ENCODE measurements at regions not wholly inside any gene's neighbourhood (a gene's known extent, or its start where the extent isn't known, plus 50 kb on each side); places are given as distances from the start of the nearest gene placed in this dataset.
A peak's percentile ranks its signal among the peaks of the same experiment; 100 is the strongest.

DNA sequence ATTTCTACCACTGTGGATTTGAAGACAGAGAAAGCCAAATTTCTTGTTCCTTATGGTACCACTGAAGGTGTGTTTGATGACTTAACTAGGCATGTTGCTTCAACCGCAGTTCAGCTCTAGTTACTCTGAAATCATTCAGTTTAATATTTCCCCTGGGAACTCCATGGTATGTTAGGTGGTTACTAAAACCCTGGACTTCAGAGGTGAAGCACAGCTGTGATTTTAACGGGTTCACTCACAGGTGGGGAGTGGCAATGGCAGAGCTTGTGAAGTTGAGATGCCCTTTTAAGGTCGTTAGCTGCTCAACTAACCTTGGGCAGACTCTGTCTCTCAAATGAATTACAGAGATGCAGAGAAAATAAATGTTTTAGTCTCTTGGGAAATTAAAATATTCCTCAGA is 163.6 kb upstream of the PHYHIPL start:
- H3K4me1 ChIP-seq = peaks cover 6% of the 10 kb centered on the region
- H3K27ac ChIP-seq = no peak overlapping the region
- no peak for DNase-seq (ENCODE audit: extremely low spot score in 2 of 2)
- H3K27me3 ChIP-seq = no peaks in the 10 kb centered on the region
- TF ChIP-seq POLR2AphosphoS5 (IDR thresholded peaks at IDR 0.05; ENCODE audit: insufficient read depth in 1 of 2, low read depth in 1 of 2) (no peak), POLR2A (IDR thresholded peaks at IDR 0.05) (no peak)
- TF ChIP-seq, protein P1, sequence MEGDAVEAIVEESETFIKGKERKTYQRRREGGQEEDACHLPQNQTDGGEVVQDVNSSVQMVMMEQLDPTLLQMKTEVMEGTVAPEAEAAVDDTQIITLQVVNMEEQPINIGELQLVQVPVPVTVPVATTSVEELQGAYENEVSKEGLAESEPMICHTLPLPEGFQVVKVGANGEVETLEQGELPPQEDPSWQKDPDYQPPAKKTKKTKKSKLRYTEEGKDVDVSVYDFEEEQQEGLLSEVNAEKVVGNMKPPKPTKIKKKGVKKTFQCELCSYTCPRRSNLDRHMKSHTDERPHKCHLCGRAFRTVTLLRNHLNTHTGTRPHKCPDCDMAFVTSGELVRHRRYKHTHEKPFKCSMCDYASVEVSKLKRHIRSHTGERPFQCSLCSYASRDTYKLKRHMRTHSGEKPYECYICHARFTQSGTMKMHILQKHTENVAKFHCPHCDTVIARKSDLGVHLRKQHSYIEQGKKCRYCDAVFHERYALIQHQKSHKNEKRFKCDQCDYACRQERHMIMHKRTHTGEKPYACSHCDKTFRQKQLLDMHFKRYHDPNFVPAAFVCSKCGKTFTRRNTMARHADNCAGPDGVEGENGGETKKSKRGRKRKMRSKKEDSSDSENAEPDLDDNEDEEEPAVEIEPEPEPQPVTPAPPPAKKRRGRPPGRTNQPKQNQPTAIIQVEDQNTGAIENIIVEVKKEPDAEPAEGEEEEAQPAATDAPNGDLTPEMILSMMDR (IDR thresholded peaks at IDR 0.05) = no peak
- intact Hi-C loops (cut with DNase I) = no loop called here
- no peaks in the 10 kb centered on the region for H3K9me3 ChIP-seq
- no peak overlapping the region for H3K4me3 ChIP-seq
- no peaks in the 10 kb centered on the region for H3K36me3 ChIP-seq

DNA sequence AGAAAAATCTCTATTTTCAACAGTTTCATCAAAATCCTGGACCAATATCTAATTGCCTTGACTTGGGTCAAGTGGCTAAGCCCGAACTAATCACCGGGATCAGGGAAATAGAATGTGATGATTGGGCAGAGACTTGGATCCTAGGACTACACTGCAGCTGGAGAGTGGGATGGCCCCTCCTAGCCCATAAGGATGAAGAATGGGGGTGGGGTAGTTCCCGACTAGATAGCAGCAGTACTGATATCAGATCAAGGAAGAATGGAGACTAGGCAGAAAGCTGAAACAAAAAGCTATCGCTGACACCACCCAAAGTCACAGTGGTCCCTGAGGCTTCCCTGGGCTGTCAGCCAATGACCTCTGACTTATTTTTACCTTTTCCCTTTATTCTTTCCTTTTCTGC is 160.4 kb upstream of the PHYHIPL start:
- intact Hi-C loops (cut with DNase I) = no loop called here
- H3K36me3 ChIP-seq = no peaks in the 10 kb centered on the region
- no peak overlapping the region for H3K4me3 ChIP-seq
- H3K27me3 ChIP-seq = no peaks in the 10 kb centered on the region
- DNase-seq (ENCODE audit: extremely low spot score in 2 of 2) = no peak
- TF ChIP-seq, protein P1 (IDR thresholded peaks at IDR 0.05) = no peak
- TF ChIP-seq POLR2AphosphoS5 (IDR thresholded peaks at IDR 0.05; ENCODE audit: insufficient read depth in 1 of 2, low read depth in 1 of 2) (no peak), POLR2A (IDR thresholded peaks at IDR 0.05) (no peak)
- no peaks in the 10 kb centered on the region for H3K4me1 ChIP-seq
- H3K9me3 ChIP-seq = no peaks in the 10 kb centered on the region
- no peak overlapping the region for H3K27ac ChIP-seq

DNA sequence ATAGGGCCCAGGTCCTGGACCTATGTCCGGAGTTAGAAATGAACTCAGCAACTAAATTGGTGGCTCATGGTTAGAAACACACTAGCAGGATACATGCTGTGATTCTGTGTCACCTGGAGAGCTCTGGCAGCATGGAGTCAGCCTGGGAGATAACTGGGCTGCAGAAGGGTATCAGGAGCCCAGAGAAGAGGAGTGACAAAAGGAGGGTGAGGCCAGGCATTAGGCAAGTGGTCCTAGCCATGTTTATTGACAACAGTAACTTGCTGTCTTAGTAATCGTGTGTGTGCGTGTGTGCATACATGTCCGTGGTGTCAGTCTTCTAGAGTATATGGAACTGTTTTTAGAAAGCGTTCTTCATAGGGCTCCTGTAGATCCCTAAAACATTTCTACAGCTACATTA is 157.5 kb upstream of the PHYHIPL start:
- no peaks in the 10 kb centered on the region for H3K4me1 ChIP-seq
- H3K36me3 ChIP-seq = no peaks in the 10 kb centered on the region
- no peaks in the 10 kb centered on the region for H3K27me3 ChIP-seq
- DNase-seq (ENCODE audit: extremely low spot score in 2 of 2) = no peak
- H3K27ac ChIP-seq = peak overlapping the region; percentile 40
- intact Hi-C loops (cut with DNase I) = no loop called here
- H3K9me3 ChIP-seq = no peaks in the 10 kb centered on the region
- no peak overlapping the region for H3K4me3 ChIP-seq
- no peak for TF ChIP-seq POLR2AphosphoS5 (IDR thresholded peaks at IDR 0.05; ENCODE audit: insufficient read depth in 1 of 2, low read depth in 1 of 2)
- no peak for TF ChIP-seq POLR2A (IDR thresholded peaks at IDR 0.05)
- TF ChIP-seq, protein P1 (IDR thresholded peaks at IDR 0.05) = no peak

DNA sequence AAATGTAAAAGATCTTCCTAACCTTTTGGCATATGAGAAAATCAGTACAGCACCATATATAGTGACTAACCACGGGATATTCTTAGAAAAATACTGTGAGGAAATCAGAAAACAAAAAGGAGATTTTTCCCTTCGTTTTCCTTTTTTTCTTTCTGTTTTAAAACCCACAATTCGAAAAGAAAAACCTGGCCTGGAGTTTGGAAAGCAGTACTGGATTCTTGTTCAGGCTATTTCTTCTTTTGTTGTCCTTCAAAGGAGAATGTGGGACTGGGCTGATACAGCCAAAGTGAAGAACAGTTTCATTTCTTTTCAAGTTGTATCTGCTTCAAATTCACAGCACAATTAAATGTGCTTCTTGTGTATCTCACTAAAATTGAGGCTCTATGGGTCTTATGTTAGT is 156.8 kb upstream of the PHYHIPL start:
- DNase-seq (ENCODE audit: extremely low spot score in 2 of 2) = no peak
- H3K4me1 ChIP-seq = no peaks in the 10 kb centered on the region
- H3K36me3 ChIP-seq = no peaks in the 10 kb centered on the region
- H3K27me3 ChIP-seq = no peaks in the 10 kb centered on the region
- TF ChIP-seq POLR2AphosphoS5 (IDR thresholded peaks at IDR 0.05; ENCODE audit: insufficient read depth in 1 of 2, low read depth in 1 of 2) (no peak), POLR2A (IDR thresholded peaks at IDR 0.05) (no peak)
- TF ChIP-seq, protein P1 (IDR thresholded peaks at IDR 0.05) = no peak
- no peaks in the 10 kb centered on the region for H3K9me3 ChIP-seq
- H3K27ac ChIP-seq = peak overlapping the region; percentile 40
- intact Hi-C loops (cut with DNase I) = no loop called here
- no peak overlapping the region for H3K4me3 ChIP-seq

DNA sequence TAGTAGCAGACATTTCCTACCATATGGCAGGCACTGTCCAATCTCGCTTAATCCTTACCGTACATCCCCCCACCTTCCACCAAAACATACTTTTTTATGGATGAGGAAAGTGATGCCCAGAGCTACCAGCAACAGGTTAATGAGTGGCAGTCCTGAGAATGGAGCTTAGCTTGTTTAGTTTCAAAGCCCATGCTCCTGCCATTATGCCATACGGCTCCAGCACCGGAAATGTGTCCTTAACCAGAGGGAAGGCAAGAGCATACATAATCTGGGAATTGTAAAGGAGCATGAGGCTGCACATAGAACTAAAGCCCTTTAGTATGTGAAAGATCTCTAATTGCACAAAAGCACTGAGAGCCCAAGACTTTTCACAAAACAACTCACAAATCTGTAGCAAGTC is 155.9 kb upstream of the PHYHIPL start:
- H3K36me3 ChIP-seq = no peaks in the 10 kb centered on the region
- H3K27me3 ChIP-seq = no peaks in the 10 kb centered on the region
- H3K4me3 ChIP-seq = no peak overlapping the region
- DNase-seq (ENCODE audit: extremely low spot score in 2 of 2) = no peak
- TF ChIP-seq POLR2A (IDR thresholded peaks at IDR 0.05) (no peak), POLR2AphosphoS5 (IDR thresholded peaks at IDR 0.05; ENCODE audit: insufficient read depth in 1 of 2, low read depth in 1 of 2) (no peak)
- TF ChIP-seq, protein P1 (IDR thresholded peaks at IDR 0.05) = no peak
- no peak overlapping the region for H3K27ac ChIP-seq
- H3K9me3 ChIP-seq = no peaks in the 10 kb centered on the region
- intact Hi-C loops (cut with DNase I) = no loop called here
- no peaks in the 10 kb centered on the region for H3K4me1 ChIP-seq
